OCI-LY3 (cell line): ENCODE measurements at regions not wholly inside any gene's neighbourhood (a gene's known extent, or its start where the extent isn't known, plus 50 kb on each side); places are given as distances from the start of the nearest gene placed in this dataset.

Experiments
- CTCF ChIP-seq: fragments of 200-600, 300-600 bp; sonication (generic); IDR thresholded peaks from 2 replicates; pipeline ENCODE4 v1.5.1; 2014; ENCODE audit warnings: antibody characterized with exemption, low read length, low read depth
- EZH2phosphoT487 ChIP-seq: fragments of 200-600 bp; shearing (Covaris generic); IDR thresholded peaks from 2 replicates; pipeline ENCODE4 v1.6.1; 2018; ENCODE audit warnings: antibody characterized with exemption, mixed run types, low read depth

GRCh38 chr10:4294996-4295792 lies 510.2 kb upstream of the KLF6 start:
- TF ChIP-seq CTCF (no peak), EZH2phosphoT487 (no peak)
